HG03025 (cell line): ENCODE measurements at regions not wholly inside any gene's neighbourhood (a gene's known extent, or its start where the extent isn't known, plus 50 kb on each side); places are given as distances from the start of the nearest gene placed in this dataset.

Experiments
- ATAC-seq: cut with Tn5 transposase; IDR thresholded peaks from one replicate; pipeline ENCODE4 v1.9.1; 2021; ENCODE audit warnings: mild to moderate bottlenecking, moderate library complexity; ENCODE audit not compliant: unreplicated experiment, low FRiP score

GRCh38 chr9:18330401-18331309, 143.3 kb upstream of the ADAMTSL1 start:
- ATAC-seq, result no peak

- no peak for ATAC-seq
Measured at GRCh38 chr9:18331310-18331684, 142.7 kb upstream of the ADAMTSL1 start.

- no peak for ATAC-seq
Measured at GRCh38 chr9:18331808-18332209, 142.1 kb upstream of the ADAMTSL1 start.

GRCh38 chr9:18333157-18333556, 140.8 kb upstream of the ADAMTSL1 start:
- no peak for ATAC-seq

- ATAC-seq, result no peak
Measured at GRCh38 chr9:18335825-18336224, 138.1 kb upstream of the ADAMTSL1 start.

- no peak for ATAC-seq
Measured at GRCh38 chr9:18338042-18338441, 135.9 kb upstream of the ADAMTSL1 start.

- ATAC-seq, result no peak
Measured at GRCh38 chr9:18343784-18344183, 130.2 kb upstream of the ADAMTSL1 start.

GRCh38 chr9:18346745-18347144, 127.2 kb upstream of the ADAMTSL1 start:
- ATAC-seq, result no peak

GRCh38 chr9:18347386-18348082, 126.4 kb upstream of the ADAMTSL1 start:
- no peak for ATAC-seq

- no peak for ATAC-seq
Measured at GRCh38 chr9:18348083-18348475, 125.9 kb upstream of the ADAMTSL1 start.

- ATAC-seq, result no peak
Measured at GRCh38 chr9:18349530-18349929, 124.4 kb upstream of the ADAMTSL1 start.

- ATAC-seq, result no peak
Measured at GRCh38 chr9:18350036-18350435, 123.9 kb upstream of the ADAMTSL1 start.

- no peak for ATAC-seq
Measured at GRCh38 chr9:18350995-18351595, 122.9 kb upstream of the ADAMTSL1 start.

- ATAC-seq, result no peak
Measured at GRCh38 chr9:18352711-18353110, 121.2 kb upstream of the ADAMTSL1 start.

- no peak for ATAC-seq
Measured at GRCh38 chr9:18353473-18353872, 120.5 kb upstream of the ADAMTSL1 start.

- ATAC-seq, result no peak
Measured at GRCh38 chr9:18357321-18357720, 116.6 kb upstream of the ADAMTSL1 start.

GRCh38 chr9:18358325-18358724, 115.6 kb upstream of the ADAMTSL1 start:
- no peak for ATAC-seq

- ATAC-seq, result no peak
Measured at GRCh38 chr9:18359335-18359734, 114.6 kb upstream of the ADAMTSL1 start.

GRCh38 chr9:18360005-18360404, 113.9 kb upstream of the ADAMTSL1 start:
- no peak for ATAC-seq

- no peak for ATAC-seq
Measured at GRCh38 chr9:18361646-18362045, 112.3 kb upstream of the ADAMTSL1 start.

GRCh38 chr9:18362166-18362565, 111.8 kb upstream of the ADAMTSL1 start:
- no peak for ATAC-seq
